ENCODE measurements at regions not wholly inside any gene's neighbourhood (a gene's known extent, or its start where the extent isn't known, plus 50 kb on each side); places are given as distances from the start of the nearest gene placed in this dataset.

DNA sequence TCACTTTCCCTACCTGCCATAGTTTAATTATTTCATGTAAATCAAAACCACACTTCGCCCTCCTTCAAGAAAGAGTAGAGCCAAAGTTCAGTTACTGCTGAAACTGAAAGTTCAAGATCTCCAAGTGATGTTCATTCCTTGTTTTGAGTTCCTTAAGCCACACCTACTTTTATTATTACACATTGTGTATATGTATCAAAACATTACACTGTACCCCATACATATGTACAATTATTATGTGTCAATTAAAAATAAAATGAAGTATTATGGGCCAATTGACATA is 892.3 kb upstream of the NDST4 start:
- TF ChIP-seq GABPA (IDR thresholded peaks at IDR 0.05; ENCODE audit: low read depth) (no peak), POLR2AphosphoS5 (IDR thresholded peaks at IDR 0.05; ENCODE audit: low read depth) (no peak)
- TF ChIP-seq, protein P1, sequence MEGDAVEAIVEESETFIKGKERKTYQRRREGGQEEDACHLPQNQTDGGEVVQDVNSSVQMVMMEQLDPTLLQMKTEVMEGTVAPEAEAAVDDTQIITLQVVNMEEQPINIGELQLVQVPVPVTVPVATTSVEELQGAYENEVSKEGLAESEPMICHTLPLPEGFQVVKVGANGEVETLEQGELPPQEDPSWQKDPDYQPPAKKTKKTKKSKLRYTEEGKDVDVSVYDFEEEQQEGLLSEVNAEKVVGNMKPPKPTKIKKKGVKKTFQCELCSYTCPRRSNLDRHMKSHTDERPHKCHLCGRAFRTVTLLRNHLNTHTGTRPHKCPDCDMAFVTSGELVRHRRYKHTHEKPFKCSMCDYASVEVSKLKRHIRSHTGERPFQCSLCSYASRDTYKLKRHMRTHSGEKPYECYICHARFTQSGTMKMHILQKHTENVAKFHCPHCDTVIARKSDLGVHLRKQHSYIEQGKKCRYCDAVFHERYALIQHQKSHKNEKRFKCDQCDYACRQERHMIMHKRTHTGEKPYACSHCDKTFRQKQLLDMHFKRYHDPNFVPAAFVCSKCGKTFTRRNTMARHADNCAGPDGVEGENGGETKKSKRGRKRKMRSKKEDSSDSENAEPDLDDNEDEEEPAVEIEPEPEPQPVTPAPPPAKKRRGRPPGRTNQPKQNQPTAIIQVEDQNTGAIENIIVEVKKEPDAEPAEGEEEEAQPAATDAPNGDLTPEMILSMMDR (IDR thresholded peaks at IDR 0.05; ENCODE audit: insufficient read depth, low read length), result no peak
- TF ChIP-seq, protein P2, sequence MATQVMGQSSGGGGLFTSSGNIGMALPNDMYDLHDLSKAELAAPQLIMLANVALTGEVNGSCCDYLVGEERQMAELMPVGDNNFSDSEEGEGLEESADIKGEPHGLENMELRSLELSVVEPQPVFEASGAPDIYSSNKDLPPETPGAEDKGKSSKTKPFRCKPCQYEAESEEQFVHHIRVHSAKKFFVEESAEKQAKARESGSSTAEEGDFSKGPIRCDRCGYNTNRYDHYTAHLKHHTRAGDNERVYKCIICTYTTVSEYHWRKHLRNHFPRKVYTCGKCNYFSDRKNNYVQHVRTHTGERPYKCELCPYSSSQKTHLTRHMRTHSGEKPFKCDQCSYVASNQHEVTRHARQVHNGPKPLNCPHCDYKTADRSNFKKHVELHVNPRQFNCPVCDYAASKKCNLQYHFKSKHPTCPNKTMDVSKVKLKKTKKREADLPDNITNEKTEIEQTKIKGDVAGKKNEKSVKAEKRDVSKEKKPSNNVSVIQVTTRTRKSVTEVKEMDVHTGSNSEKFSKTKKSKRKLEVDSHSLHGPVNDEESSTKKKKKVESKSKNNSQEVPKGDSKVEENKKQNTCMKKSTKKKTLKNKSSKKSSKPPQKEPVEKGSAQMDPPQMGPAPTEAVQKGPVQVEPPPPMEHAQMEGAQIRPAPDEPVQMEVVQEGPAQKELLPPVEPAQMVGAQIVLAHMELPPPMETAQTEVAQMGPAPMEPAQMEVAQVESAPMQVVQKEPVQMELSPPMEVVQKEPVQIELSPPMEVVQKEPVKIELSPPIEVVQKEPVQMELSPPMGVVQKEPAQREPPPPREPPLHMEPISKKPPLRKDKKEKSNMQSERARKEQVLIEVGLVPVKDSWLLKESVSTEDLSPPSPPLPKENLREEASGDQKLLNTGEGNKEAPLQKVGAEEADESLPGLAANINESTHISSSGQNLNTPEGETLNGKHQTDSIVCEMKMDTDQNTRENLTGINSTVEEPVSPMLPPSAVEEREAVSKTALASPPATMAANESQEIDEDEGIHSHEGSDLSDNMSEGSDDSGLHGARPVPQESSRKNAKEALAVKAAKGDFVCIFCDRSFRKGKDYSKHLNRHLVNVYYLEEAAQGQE (IDR thresholded peaks at IDR 0.05; ENCODE audit: insufficient replicate concordance, low read depth), result no peak

Measured in HL-60 (cell line).